ENCODE measurements at regions not wholly inside any gene's neighbourhood (a gene's known extent, or its start where the extent isn't known, plus 50 kb on each side); places are given as distances from the start of the nearest gene placed in this dataset.

GRCh38 chr6:27061235-27061993 lies 186.1 kb upstream of the PRSS16 start:
- H4K20me1 ChIP-seq (ENCODE audit: insufficient read depth, low read length), result no peaks in the 10 kb centered on the region
- intact Hi-C loops (cut with micrococcal nuclease), result no loop called here
- H3K27ac ChIP-seq (ENCODE audit: low read depth in 1 of 2, low read length in 2 of 2), result no peak overlapping the region
- DNase-seq, result no peak
- Mint-ChIP-seq H3K4me1 (no peaks in the 10 kb centered on the region), H3K4me3 (no peak overlapping the region), H3K27me3 (ENCODE audit: low read depth in 3 of 3) (peaks cover 2 to 8% (median 8%) of the 10 kb centered on the region in 3 donors), H3K36me3 (no peaks in the 10 kb centered on the region), H3K9me3 (peaks cover 0 to 4% (median 0%) of the 10 kb centered on the region in 7 donors), H3K27ac (no peak overlapping the region)
- no peaks in the 10 kb centered on the region for H3K36me3 ChIP-seq (replicated peaks in 1 of 2; ENCODE audit: control insufficient read depth in 1 of 2, insufficient read depth in 2 of 2, low read length in 2 of 2)
- H3K4me1 ChIP-seq (ENCODE audit: control insufficient read depth in 1 of 2, insufficient read depth in 2 of 2, low read length in 2 of 2), result no peaks in the 10 kb centered on the region
- WGBS (ENCODE audit: insufficient coverage), result no CpG with 5 or more reads among the region's 3 CpGs
- no peak overlapping the region for H2AFZ ChIP-seq (ENCODE audit: insufficient read depth, low read depth, low read length, poor library complexity, severe bottlenecking)
- no peaks in the 10 kb centered on the region for H3K79me2 ChIP-seq (ENCODE audit: insufficient read depth, low read length)
- no peak overlapping the region for H3K9ac ChIP-seq (ENCODE audit: insufficient read depth, low read length, poor library complexity, severe bottlenecking)
- no peaks in the 10 kb centered on the region for H3K9me3 ChIP-seq (replicated peaks in 1 of 2; ENCODE audit: control insufficient read depth in 1 of 2, insufficient read depth in 1 of 2, low read length in 2 of 2)
- no peak overlapping the region for H3K4me2 ChIP-seq (replicated peaks; ENCODE audit: extremely low read depth, low read length, poor library complexity, severe bottlenecking)
- peaks cover 0 to under 1% of the 10 kb centered on the region in 2 donors for H3K27me3 ChIP-seq (ENCODE audit: control insufficient read depth in 2 of 2, insufficient read depth in 2 of 2, low read length in 2 of 2)
- no peak for TF ChIP-seq CTCF (IDR thresholded peaks at IDR 0.05)
- H3K4me3 ChIP-seq (replicated peaks in 1 of 3; ENCODE audit: low read depth in 2 of 3, low read length in 3 of 3), result no peak overlapping the region

- H3K4me3 ChIP-seq (replicated peaks in 1 of 3; ENCODE audit: low read depth in 2 of 3, low read length in 3 of 3), result no peak overlapping the region
- H3K4me1 ChIP-seq (ENCODE audit: control insufficient read depth in 1 of 2, insufficient read depth in 2 of 2, low read length in 2 of 2), result no peaks in the 10 kb centered on the region
- H3K27me3 Mint-ChIP-seq (ENCODE audit: low read depth in 3 of 3), result peaks cover 2 to 8% (median 7%) of the 10 kb centered on the region in 3 donors
- no peaks in the 10 kb centered on the region for H3K36me3 ChIP-seq (replicated peaks in 1 of 2; ENCODE audit: control insufficient read depth in 1 of 2, insufficient read depth in 2 of 2, low read length in 2 of 2)
- peaks cover 0 to 3% of the 10 kb centered on the region in 2 donors for H3K27me3 ChIP-seq (ENCODE audit: control insufficient read depth in 2 of 2, insufficient read depth in 2 of 2, low read length in 2 of 2)
- TF ChIP-seq CTCF (IDR thresholded peaks at IDR 0.05), result no peak
- H3K4me2 ChIP-seq (replicated peaks; ENCODE audit: extremely low read depth, low read length, poor library complexity, severe bottlenecking), result no peak overlapping the region
- H4K20me1 ChIP-seq (ENCODE audit: insufficient read depth, low read length), result no peaks in the 10 kb centered on the region
- intact Hi-C loops (cut with micrococcal nuclease), result no loop called here
- H3K4me1 Mint-ChIP-seq, result no peaks in the 10 kb centered on the region
- no peak overlapping the region for H3K9ac ChIP-seq (ENCODE audit: insufficient read depth, low read length, poor library complexity, severe bottlenecking)
- H3K9me3 Mint-ChIP-seq, result peaks cover 0 to 2% (median 0%) of the 10 kb centered on the region in 7 donors
- H2AFZ ChIP-seq (ENCODE audit: insufficient read depth, low read depth, low read length, poor library complexity, severe bottlenecking), result no peak overlapping the region
- no peaks in the 10 kb centered on the region for H3K36me3 Mint-ChIP-seq
- H3K27ac Mint-ChIP-seq, result no peak overlapping the region
- no peaks in the 10 kb centered on the region for H3K79me2 ChIP-seq (ENCODE audit: insufficient read depth, low read length)
- no peak overlapping the region for H3K27ac ChIP-seq (ENCODE audit: low read depth in 1 of 2, low read length in 2 of 2)
- DNase-seq, result no peak
- H3K4me3 Mint-ChIP-seq, result no peak overlapping the region
- no peaks in the 10 kb centered on the region for H3K9me3 ChIP-seq (replicated peaks in 1 of 2; ENCODE audit: control insufficient read depth in 1 of 2, insufficient read depth in 1 of 2, low read length in 2 of 2)
Measured at GRCh38 chr6:27062755-27063154, 184.7 kb upstream of the PRSS16 start.
